ENCODE measurements at regions not wholly inside any gene's neighbourhood (a gene's known extent, or its start where the extent isn't known, plus 50 kb on each side); places are given as distances from the start of the nearest gene placed in this dataset.

DNA sequence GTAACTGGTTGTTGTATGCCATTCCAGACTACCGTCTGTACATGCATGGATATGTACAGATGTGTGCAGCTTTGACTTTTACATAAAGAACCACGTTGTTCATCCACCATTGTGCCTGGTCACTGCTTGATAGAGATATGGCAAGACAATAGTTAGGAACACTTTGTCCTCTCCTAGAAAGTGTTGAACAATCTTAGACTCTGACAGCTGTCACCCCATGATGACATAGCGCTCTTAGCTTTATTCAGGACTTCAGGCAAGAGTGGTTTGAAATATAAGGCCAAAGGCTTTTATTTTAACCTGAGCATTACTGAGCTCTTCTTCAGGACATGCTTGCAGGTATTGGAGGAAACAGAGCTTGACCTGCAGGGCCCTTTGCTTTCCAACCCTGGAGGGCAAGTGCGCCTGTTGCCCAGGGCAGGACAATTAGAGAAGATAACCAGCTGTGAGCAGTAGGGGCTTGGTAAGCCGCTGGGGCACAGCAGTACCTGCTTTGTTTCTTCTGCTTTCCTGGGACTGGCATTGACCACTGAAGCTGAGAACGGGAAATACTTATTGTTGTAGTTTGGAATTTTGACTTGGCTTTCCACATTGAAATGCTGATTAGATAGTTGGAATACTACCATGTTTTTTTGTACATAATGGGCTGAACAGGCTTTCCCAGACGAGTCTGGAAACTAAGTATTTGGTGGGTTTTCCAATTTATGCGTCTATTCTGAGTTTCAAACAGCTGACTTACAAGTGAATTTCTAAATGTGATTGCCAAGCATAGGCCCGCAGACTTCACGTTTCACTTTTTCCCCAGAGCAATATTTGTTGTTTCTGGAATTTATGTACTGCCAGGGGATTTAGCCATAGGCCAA is 51.1 kb downstream of the GARRE1 start:
- TF ChIP-seq, protein P1, sequence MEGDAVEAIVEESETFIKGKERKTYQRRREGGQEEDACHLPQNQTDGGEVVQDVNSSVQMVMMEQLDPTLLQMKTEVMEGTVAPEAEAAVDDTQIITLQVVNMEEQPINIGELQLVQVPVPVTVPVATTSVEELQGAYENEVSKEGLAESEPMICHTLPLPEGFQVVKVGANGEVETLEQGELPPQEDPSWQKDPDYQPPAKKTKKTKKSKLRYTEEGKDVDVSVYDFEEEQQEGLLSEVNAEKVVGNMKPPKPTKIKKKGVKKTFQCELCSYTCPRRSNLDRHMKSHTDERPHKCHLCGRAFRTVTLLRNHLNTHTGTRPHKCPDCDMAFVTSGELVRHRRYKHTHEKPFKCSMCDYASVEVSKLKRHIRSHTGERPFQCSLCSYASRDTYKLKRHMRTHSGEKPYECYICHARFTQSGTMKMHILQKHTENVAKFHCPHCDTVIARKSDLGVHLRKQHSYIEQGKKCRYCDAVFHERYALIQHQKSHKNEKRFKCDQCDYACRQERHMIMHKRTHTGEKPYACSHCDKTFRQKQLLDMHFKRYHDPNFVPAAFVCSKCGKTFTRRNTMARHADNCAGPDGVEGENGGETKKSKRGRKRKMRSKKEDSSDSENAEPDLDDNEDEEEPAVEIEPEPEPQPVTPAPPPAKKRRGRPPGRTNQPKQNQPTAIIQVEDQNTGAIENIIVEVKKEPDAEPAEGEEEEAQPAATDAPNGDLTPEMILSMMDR (IDR thresholded peaks at IDR 0.05; ENCODE audit: control insufficient read depth, extremely low read depth, insufficient read depth), result no peak
- no peak for DNase-seq (ENCODE audit: low read depth)
- H3K4me3 ChIP-seq (ENCODE audit: low read depth, low read length), result no peak overlapping the region

DNA sequence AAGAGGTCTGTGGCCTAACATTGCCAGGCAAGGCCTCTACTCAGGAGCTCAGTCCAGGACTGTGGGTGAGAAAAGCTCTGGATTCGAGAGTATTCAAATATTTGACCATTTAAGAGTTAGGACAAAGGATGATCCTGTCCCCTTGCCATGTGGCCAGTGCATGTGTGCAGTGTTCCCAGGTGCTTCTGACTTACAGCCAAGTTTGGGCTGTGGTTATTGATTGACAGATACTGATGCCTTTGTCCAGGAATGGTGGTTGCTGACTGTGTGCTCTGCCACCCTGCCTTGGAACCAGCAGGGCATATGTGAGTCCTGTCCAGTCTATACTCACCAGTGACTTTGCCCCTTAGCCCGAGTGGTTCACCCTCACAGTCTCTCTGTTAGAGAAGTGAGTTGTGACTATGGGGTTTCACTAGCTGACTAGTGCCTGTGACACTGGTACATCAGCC is 51.9 kb downstream of the GARRE1 start:
- TF ChIP-seq, protein P1 (IDR thresholded peaks at IDR 0.05; ENCODE audit: control insufficient read depth, extremely low read depth, insufficient read depth), result no peak
- DNase-seq (ENCODE audit: low read depth), result peak; percentile 81
- no peak overlapping the region for H3K4me3 ChIP-seq (ENCODE audit: low read depth, low read length)

DNA sequence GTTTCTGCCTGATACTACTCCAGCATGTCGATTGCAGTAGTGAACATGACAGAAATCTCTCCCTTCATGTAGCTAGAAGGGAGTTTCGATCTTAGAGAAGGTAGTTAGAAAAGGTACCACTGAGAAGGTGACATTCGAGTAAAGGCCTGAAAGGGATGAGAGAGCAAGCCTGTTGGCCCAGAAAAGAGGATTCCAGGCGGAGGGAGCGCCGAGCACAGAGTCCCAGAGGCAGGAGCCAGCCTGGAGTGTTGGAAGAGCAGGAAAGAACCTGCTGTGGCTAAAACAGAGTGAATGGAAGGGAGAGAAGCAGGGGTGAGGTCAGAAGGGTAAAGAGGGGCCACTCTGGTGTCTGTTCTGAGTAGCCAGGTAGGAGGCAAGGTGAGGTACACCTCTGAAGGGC is 52.5 kb downstream of the GARRE1 start:
- no peak overlapping the region for H3K4me3 ChIP-seq (ENCODE audit: low read depth, low read length)
- TF ChIP-seq, protein P1 (IDR thresholded peaks at IDR 0.05; ENCODE audit: control insufficient read depth, extremely low read depth, insufficient read depth), result no peak
- DNase-seq (ENCODE audit: low read depth), result no peak

DNA sequence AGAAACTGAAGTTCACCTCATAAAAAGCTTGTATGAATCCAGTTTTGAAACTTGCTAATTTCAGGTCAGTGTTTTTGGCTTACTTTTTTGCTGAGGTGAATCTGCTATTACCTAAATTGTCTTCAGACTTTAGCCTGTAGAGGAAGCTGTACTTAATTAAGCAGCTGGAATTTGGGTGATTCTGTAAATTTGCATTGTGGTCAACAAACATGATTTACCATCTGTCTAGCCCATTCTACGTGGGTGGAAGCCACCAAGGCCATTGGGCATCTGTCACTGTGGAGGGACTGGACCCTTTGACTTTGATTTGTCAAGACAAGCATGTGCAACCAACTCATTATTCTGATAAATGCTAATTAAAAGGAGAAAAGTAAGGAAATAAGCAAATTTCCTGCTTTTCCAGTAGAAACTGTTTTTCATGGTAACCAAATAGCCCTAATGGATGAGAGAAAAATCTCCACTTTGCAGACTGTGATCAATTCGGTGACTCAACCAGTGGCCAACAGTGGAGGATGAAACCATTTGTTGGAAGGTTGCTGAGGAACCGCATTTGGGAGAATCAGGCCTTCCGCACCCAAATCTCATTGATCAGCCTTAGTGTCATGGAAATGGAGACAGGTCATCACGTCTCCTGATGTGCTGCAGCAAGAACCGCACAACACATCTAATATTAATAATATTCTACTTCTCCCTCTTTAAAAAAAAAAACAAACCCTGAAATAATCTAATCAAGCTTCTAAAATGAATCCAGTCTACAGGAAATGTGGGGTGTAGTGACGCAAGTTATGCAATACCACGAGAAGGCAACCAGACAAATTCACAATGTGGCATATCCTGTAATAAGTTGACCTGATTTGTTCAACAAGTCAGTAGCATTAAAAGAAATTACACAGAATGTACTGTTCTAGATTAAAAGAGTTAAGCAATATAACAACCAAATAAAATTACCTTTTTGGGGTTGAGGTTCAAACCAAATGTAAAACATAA is 54.3 kb downstream of the GARRE1 start:
- no peak for DNase-seq (ENCODE audit: low read depth)
- TF ChIP-seq, protein P1 (IDR thresholded peaks at IDR 0.05; ENCODE audit: control insufficient read depth, extremely low read depth, insufficient read depth), result no peak
- no peak overlapping the region for H3K4me3 ChIP-seq (ENCODE audit: low read depth, low read length)

DNA sequence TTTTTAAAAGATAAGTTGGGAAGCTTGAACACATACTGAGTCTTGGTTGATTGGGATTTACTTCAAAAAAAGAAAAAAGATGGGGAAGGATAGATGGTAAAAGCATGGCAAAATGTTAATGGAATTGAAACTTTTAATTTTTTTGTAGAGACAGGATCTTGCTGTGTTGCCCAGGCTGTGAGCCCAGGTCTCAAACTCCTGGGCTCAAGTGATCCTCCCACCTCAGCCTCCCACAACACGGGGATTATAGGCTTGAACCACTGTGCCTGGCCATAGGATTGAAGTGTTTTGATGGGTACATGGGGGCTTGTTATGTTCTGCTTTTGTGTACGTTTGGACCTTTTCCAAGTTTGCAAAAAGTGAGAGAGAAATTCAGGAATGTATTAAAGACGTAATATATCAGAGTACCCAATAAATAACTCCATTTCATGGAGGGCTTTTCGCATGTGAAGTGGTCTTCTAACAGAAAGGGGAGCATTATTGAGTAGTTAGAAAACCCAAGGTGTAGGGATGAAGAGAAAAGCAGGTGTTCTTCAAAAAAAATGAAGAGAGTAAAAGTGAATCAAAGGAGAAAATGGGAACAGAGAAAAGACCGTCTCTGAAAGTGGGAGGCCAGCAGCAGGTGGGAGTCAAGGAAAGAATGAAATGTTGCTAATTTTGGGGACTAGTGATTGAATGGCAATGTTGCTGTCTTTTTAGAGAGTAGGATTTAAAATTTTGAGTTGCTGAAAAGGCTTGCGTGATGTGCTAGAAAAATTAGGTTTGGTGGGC is 55.2 kb downstream of the GARRE1 start:
- H3K4me3 ChIP-seq (ENCODE audit: low read depth, low read length), result no peak overlapping the region
- TF ChIP-seq, protein P1 (IDR thresholded peaks at IDR 0.05; ENCODE audit: control insufficient read depth, extremely low read depth, insufficient read depth), result no peak
- DNase-seq (ENCODE audit: low read depth), result no peak

DNA sequence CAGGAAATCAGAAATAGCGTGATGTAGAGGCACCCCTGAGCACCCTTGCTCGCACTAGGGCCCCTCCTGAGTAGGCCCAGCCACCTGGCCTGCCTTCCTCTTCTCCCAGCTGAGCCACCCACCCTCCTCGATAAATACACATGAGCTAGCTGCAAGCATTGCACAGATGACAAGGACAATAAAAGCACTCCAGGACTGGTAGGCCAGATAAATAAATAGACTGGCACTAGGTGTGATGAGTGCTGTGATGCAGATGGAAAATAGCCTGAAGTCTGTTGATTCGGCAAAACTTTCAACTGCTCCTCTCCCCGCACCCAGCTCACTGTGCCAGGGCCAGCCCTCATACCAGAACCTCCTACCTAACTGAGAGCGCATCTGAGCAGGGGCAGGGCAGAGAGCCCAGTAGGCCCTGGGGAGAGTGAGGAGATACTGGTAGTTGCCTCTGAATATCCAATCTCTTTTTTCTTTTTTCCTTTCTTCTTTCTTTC is 54.5 kb upstream of the GPI start:
- DNase-seq (ENCODE audit: low read depth), result peak; percentile 96
- TF ChIP-seq, protein P1 (IDR thresholded peaks at IDR 0.05; ENCODE audit: control insufficient read depth, extremely low read depth, insufficient read depth), result no peak
- no peak overlapping the region for H3K4me3 ChIP-seq (ENCODE audit: low read depth, low read length)
